Bronchial epithelial cell (primary cell): ENCODE measurements at regions not wholly inside any gene's neighbourhood (a gene's known extent, or its start where the extent isn't known, plus 50 kb on each side); places are given as distances from the start of the nearest gene placed in this dataset.

Experiments used
- DNase-seq: peaks from one replicate; pipeline ENCODE4 v3.0.0-alpha.2; 2010; ENCODE audit warnings: low read depth
- FAIRE-seq: peaks from 2 replicates; lab custom pipeline; 2011; peaks lifted over from hg19 to GRCh38; lab: Jason Lieb, UNC
- H3K27me3 ChIP-seq: 2 replicates; pipeline ENCODE4 v1.5.1; 2011; ENCODE audit warnings: low read length; ENCODE audit not compliant: control insufficient read depth, insufficient read depth
- H3K36me3 ChIP-seq: 2 replicates; pipeline ENCODE4 v1.5.1; 2011; ENCODE audit warnings: low read length; ENCODE audit not compliant: control insufficient read depth, insufficient read depth
- H3K4me3 ChIP-seq: 2 replicates; pipeline ENCODE4 v1.5.1; 2011; ENCODE audit warnings: mild to moderate bottlenecking, low read depth, low read length, control low read depth
- CTCF ChIP-seq: IDR thresholded peaks from 2 replicates; pipeline ENCODE4 v1.5.1; 2011; ENCODE audit warnings: mild to moderate bottlenecking, moderate library complexity, low read length, control low read depth, inconsistent platforms; ENCODE audit not compliant: insufficient read depth, severe bottlenecking

- Histone ChIP-seq H3K27me3 (no peaks in the 10 kb centered on the region), H3K4me3 (no peak overlapping the region), H3K36me3 (no peaks in the 10 kb centered on the region)
- DNase-seq (no peak), FAIRE-seq (no peak)
- no peak for TF ChIP-seq CTCF
Observed at GRCh38 chr9:90741036-90741435, 60.6 kb upstream of the SYK start.

- H3K4me3 ChIP-seq, result no peak overlapping the region
- TF ChIP-seq CTCF, result no peak
- no peaks in the 10 kb centered on the region for H3K27me3 ChIP-seq
- no peak for DNase-seq
- no peaks in the 10 kb centered on the region for H3K36me3 ChIP-seq
- no peak for FAIRE-seq
Observed at GRCh38 chr9:90737742-90738141, 63.9 kb upstream of the SYK start.

GRCh38 chr9:90735952-90736351 is 65.7 kb upstream of the SYK start:
- no peak for DNase-seq
- no peak for FAIRE-seq
- H3K4me3 ChIP-seq, result no peak overlapping the region
- no peaks in the 10 kb centered on the region for H3K36me3 ChIP-seq
- TF ChIP-seq CTCF, result no peak
- H3K27me3 ChIP-seq, result no peaks in the 10 kb centered on the region

- FAIRE-seq, result no peak
- Histone ChIP-seq H3K27me3 (no peaks in the 10 kb centered on the region), H3K36me3 (no peaks in the 10 kb centered on the region), H3K4me3 (no peak overlapping the region)
- DNase-seq, result no peak
- TF ChIP-seq CTCF, result no peak
Observed at GRCh38 chr9:90734631-90735030, 67.0 kb upstream of the SYK start.

GRCh38 chr9:90729351-90729750 is 72.3 kb upstream of the SYK start:
- Histone ChIP-seq H3K36me3 (no peaks in the 10 kb centered on the region), H3K27me3 (no peaks in the 10 kb centered on the region), H3K4me3 (no peak overlapping the region)
- DNase-seq, result no peak
- FAIRE-seq, result no peak
- TF ChIP-seq CTCF, result no peak

GRCh38 chr9:90727488-90727887 is 74.1 kb upstream of the SYK start:
- Histone ChIP-seq H3K4me3 (no peak overlapping the region), H3K27me3 (no peaks in the 10 kb centered on the region), H3K36me3 (no peaks in the 10 kb centered on the region)
- no peak for FAIRE-seq
- TF ChIP-seq CTCF, result no peak
- no peak for DNase-seq
